Panc1 (cell line): ENCODE measurements at regions not wholly inside any gene's neighbourhood (a gene's known extent, or its start where the extent isn't known, plus 50 kb on each side); places are given as distances from the start of the nearest gene placed in this dataset.

ENCODE experiments used
- CTCF ChIP-seq: fragments of 450-650 bp; IDR thresholded peaks from 2 replicates; pipeline ENCODE4 v1.5.1; 2017; ENCODE audit warnings: mild to moderate bottlenecking
- REST ChIP-seq, 2 experiments: IDR thresholded peaks; 2 replicates each; pipeline ENCODE4 v1.6.1; 2011 to 2012; ENCODE audit warnings: low read depth in 2 of 2, control low read depth in 1 of 2, low read length in 1 of 2, mild to moderate bottlenecking in 1 of 2, moderate library complexity in 1 of 2; ENCODE audit not compliant: insufficient read depth in 1 of 2

DNA sequence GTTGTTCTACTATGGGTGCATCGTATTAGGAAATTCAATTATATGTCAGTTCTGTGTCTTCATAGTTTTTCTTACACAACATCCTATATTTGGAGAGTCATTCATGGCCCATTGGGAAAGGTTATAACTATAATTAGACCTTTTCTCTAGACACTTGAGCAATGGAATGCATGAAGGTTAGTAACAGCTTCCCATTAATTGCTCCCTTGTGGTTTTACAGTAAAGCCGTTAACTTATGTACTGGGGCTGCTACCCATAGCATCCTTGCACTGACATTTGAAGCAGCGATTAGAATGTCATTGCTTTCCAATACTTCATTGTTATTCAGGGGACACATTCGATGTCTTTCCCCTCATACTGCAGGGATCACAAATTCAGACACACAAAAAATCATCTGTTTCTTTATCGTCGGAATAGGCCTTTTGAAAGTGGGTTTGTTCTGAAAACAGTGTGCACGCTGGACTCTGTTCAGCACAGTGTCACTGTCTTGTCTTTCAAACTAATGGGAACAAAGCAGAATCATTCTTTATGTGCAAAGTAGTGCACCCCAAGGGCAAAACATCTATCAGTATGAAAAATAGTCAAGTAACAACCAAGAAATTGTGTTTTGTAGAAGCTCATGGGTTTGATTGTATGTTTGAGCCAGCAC is 634.3 kb upstream of the MAP3K7 start:
- no peak for TF ChIP-seq REST (IDR thresholded peaks at IDR 0.05; ENCODE audit: insufficient read depth in 1 of 2, low read depth in 2 of 2, low read length in 1 of 2)
- no peak for TF ChIP-seq CTCF
